ENCODE measurements at regions not wholly inside any gene's neighbourhood (a gene's known extent, or its start where the extent isn't known, plus 50 kb on each side); places are given as distances from the start of the nearest gene placed in this dataset.

DNA sequence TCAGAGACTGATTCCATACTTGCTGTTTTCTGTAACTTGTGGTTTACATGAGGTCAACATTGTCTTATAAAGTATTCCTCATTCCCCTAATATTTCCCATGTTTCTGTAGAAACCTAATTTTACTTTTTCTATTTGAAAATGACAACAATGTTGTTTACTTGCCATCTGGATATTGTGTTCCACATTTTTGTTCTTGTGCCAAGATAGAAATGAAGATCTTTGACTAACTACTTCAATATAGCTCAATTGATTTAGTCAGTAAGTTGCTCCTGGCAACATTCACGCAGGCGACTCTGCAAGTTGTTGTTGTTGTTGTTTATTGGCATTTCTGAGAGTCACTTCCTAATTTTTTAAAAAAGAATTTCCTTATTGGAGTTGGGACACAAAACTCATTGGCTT, 69.5 kb downstream of the CAVIN2 start:
- no peak overlapping the region for H3K27ac ChIP-seq
- H3K36me3 ChIP-seq: no peaks in the 10 kb centered on the region
- DNase-seq: no peak
- peaks cover 0 to 18% (median 6%) of the 10 kb centered on the region in 8 donors for H3K9me3 ChIP-seq
- intact Hi-C loops (cut with DNase I; ENCODE audit: low total_unique reads): no loop called here
- H3K4me1 ChIP-seq: no peaks in the 10 kb centered on the region
- WGBS, 5 donors: 68 to 87% (median 85%) methylated on average over 2 of the region's 2 CpGs
- no peak for TF ChIP-seq POLR2A (IDR thresholded peaks at IDR 0.05)
- TF ChIP-seq POLR2AphosphoS5 (IDR thresholded peaks at IDR 0.05): no peak
- TF ChIP-seq, protein P1, sequence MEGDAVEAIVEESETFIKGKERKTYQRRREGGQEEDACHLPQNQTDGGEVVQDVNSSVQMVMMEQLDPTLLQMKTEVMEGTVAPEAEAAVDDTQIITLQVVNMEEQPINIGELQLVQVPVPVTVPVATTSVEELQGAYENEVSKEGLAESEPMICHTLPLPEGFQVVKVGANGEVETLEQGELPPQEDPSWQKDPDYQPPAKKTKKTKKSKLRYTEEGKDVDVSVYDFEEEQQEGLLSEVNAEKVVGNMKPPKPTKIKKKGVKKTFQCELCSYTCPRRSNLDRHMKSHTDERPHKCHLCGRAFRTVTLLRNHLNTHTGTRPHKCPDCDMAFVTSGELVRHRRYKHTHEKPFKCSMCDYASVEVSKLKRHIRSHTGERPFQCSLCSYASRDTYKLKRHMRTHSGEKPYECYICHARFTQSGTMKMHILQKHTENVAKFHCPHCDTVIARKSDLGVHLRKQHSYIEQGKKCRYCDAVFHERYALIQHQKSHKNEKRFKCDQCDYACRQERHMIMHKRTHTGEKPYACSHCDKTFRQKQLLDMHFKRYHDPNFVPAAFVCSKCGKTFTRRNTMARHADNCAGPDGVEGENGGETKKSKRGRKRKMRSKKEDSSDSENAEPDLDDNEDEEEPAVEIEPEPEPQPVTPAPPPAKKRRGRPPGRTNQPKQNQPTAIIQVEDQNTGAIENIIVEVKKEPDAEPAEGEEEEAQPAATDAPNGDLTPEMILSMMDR (IDR thresholded peaks at IDR 0.05 in 8 of 11, conservative IDR thresholded peaks at IDR 0.05 in 3 of 11): no peak
- H3K4me3 ChIP-seq: no peak overlapping the region
- H3K27me3 ChIP-seq (replicated peaks in 1 of 7): no peaks in the 10 kb centered on the region

DNA sequence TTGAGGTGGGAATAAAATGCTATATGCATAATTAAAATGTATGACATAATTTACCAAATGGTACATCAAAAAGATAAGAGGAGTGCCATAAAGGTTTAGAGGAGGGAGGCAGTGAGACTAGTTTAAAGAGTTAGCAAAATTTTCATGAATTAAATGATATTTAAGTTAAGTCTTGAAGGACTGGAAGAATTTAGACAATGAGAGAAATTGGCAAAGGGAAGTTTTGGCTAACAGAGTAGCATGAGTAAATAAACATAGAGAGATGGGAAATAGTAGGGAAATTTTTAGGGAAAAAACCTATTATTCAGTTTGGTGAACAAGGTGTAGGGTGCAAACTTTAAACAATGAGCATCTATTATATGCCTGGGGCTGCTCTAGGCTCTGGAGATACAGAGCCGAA, 68.8 kb downstream of the CAVIN2 start:
- TF ChIP-seq POLR2A (IDR thresholded peaks at IDR 0.05): no peak
- TF ChIP-seq POLR2AphosphoS5 (IDR thresholded peaks at IDR 0.05): no peak
- TF ChIP-seq, protein P1 (IDR thresholded peaks at IDR 0.05 in 8 of 11, conservative IDR thresholded peaks at IDR 0.05 in 3 of 11): no peak
- Histone ChIP-seq H3K4me1 (no peaks in the 10 kb centered on the region), H3K9me3 (peaks cover 0 to 18% (median 6%) of the 10 kb centered on the region in 8 donors), H3K27me3 (replicated peaks in 1 of 7) (no peaks in the 10 kb centered on the region), H3K27ac (no peak overlapping the region), H3K4me3 (no peak overlapping the region), H3K36me3 (no peaks in the 10 kb centered on the region)
- intact Hi-C loops (cut with DNase I; ENCODE audit: low total_unique reads): no loop called here
- no peak for DNase-seq
- 93 to 98% (median 97%) methylated on average over 1 of the region's 1 CpG for WGBS, 5 donors

DNA sequence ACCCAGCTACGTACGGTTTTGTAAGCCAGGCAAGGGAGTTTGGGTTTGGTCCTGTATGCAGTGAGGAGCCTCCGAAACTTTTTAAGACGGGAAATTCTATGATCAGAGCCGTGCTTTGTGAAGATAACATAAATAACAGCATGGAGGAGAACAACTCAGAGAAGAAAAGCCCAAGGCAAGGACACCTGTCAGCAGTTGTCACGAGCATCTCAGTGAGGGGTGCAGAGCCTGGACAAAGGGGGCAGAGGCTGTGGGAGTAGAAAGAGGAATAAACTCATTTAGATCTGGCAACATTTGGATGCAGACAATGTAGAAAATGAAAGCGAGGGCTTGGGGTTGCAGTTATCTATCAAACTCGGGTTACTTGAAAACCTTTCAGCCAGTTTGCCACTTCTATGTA, 64.5 kb downstream of the CAVIN2 start:
- H3K4me3 ChIP-seq: no peak overlapping the region
- H3K36me3 ChIP-seq: no peaks in the 10 kb centered on the region
- peaks cover 0 to 6% (median 0%) of the 10 kb centered on the region in 8 donors for H3K9me3 ChIP-seq
- intact Hi-C loops (cut with DNase I; ENCODE audit: low total_unique reads): no loop called here
- no peaks in the 10 kb centered on the region for H3K4me1 ChIP-seq
- no peak overlapping the region for H3K27ac ChIP-seq
- TF ChIP-seq POLR2A (IDR thresholded peaks at IDR 0.05) (no peak), POLR2AphosphoS5 (IDR thresholded peaks at IDR 0.05) (no peak)
- TF ChIP-seq, protein P1 (IDR thresholded peaks at IDR 0.05 in 8 of 11, conservative IDR thresholded peaks at IDR 0.05 in 3 of 11): no peak
- no peak for DNase-seq
- H3K27me3 ChIP-seq (replicated peaks in 1 of 7): no peaks in the 10 kb centered on the region
- 85 to 92% (median 86%) methylated on average over 8 of the region's 8 CpGs for WGBS, 5 donors

DNA sequence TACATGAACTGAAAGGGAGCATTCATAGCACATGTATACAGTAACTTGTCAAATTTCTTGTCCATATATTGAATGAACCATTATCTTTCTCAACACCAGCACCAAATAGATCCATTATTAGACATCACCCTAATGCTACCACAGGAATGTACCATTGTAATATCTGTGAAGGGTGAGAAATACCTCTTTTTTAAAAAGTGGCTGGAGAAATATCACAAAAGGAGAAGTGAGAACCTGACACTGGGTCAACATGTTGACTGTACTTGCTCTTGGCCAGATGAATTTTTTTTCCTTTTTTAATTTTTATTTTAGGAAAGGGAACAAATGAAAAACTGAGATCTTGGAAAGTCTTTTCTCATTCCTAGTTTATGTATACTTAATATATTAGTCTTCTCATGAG, 63.5 kb downstream of the CAVIN2 start:
- H3K27ac ChIP-seq: no peak overlapping the region
- no peak for DNase-seq
- no peaks in the 10 kb centered on the region for H3K27me3 ChIP-seq (replicated peaks in 1 of 7)
- no peaks in the 10 kb centered on the region for H3K4me1 ChIP-seq
- no peaks in the 10 kb centered on the region for H3K36me3 ChIP-seq
- TF ChIP-seq POLR2AphosphoS5 (IDR thresholded peaks at IDR 0.05) (no peak), POLR2A (IDR thresholded peaks at IDR 0.05) (no peak)
- TF ChIP-seq, protein P1 (IDR thresholded peaks at IDR 0.05 in 8 of 11, conservative IDR thresholded peaks at IDR 0.05 in 3 of 11): no peak
- H3K4me3 ChIP-seq: no peak overlapping the region
- intact Hi-C loops (cut with DNase I; ENCODE audit: low total_unique reads): no loop called here
- H3K9me3 ChIP-seq: peaks cover 0 to 6% (median 0%) of the 10 kb centered on the region in 8 donors
